ENCODE measurements at regions not wholly inside any gene's neighbourhood (a gene's known extent, or its start where the extent isn't known, plus 50 kb on each side); places are given as distances from the start of the nearest gene placed in this dataset.
"Not testable (repeated sequence)": the region's sequence is repeated elsewhere in the genome, so short reads cannot be mapped to it uniquely, and the experiment has no call there.

DNA sequence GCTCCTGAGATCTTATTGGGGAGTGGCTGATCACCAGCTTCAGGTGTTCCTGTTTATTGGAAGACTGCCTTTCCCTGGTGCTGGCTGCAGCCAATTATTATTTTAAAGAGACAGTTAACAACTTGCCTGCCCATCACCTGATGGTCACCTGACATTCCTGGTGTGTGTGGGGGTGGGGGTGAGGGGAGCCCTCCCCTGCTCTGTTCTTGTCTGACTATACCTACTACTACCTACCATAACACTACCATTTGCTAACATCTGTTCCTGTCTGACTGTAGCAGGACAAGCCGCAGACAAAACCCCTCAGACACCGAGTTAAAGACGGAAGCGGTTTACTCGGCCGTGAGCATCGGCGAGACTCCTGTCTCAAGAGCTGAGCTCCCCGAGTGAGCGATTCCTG lies 54.9 kb upstream of the NBPF3 start:
- POLR2A ChIA-PET, result no interaction called here
- CTCF ChIA-PET, result interaction anchor here (0.9 to 3.0 kb wide), 5 partner anchors 13 to 147 kb away, joined by 3 to 18 read pairs (median 4); no protein-coding TSS in a partner anchor
- TF ChIP-seq, protein P1, sequence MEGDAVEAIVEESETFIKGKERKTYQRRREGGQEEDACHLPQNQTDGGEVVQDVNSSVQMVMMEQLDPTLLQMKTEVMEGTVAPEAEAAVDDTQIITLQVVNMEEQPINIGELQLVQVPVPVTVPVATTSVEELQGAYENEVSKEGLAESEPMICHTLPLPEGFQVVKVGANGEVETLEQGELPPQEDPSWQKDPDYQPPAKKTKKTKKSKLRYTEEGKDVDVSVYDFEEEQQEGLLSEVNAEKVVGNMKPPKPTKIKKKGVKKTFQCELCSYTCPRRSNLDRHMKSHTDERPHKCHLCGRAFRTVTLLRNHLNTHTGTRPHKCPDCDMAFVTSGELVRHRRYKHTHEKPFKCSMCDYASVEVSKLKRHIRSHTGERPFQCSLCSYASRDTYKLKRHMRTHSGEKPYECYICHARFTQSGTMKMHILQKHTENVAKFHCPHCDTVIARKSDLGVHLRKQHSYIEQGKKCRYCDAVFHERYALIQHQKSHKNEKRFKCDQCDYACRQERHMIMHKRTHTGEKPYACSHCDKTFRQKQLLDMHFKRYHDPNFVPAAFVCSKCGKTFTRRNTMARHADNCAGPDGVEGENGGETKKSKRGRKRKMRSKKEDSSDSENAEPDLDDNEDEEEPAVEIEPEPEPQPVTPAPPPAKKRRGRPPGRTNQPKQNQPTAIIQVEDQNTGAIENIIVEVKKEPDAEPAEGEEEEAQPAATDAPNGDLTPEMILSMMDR (IDR thresholded peaks at IDR 0.05; ENCODE audit: insufficient read depth, low read length, missing control alignments), result no peak

DNA sequence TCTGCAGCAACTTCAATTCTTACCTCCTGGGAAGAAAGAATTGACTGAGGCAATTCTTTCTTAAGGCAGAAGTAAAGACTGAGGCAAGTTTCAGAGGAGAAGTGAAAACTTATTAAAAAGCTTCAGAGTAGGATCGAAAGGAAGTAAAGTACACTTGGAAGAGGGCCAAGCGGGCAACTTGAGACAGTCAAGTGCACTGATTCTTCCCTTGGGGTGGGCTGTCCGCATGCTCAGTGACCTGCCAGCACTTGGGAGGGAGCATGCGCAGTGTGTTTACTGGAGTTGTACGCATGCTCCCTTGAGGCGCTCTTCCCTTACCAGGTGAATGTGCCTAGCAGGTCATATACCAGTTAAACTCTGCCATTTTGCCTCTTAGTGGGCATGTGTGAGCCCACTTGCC lies 55.3 kb upstream of the NBPF3 start:
- ChIA-PET CTCF (interaction anchor here (0.9 to 3.0 kb wide), 3 partner anchors 15 to 148 kb away, joined by 3 to 18 read pairs (median 3); no protein-coding TSS in a partner anchor), POLR2A (no interaction called here)
- DNase-seq (ENCODE audit: low read depth, low spot score), result no peak

More for the DNA sequence above, 54.9 kb upstream of the NBPF3 start:
- no peak overlapping the region for H3K4me3 ChIP-seq (ENCODE audit: low read depth, low read length)
- no peak for DNase-seq (ENCODE audit: low read depth, low spot score)

DNA sequence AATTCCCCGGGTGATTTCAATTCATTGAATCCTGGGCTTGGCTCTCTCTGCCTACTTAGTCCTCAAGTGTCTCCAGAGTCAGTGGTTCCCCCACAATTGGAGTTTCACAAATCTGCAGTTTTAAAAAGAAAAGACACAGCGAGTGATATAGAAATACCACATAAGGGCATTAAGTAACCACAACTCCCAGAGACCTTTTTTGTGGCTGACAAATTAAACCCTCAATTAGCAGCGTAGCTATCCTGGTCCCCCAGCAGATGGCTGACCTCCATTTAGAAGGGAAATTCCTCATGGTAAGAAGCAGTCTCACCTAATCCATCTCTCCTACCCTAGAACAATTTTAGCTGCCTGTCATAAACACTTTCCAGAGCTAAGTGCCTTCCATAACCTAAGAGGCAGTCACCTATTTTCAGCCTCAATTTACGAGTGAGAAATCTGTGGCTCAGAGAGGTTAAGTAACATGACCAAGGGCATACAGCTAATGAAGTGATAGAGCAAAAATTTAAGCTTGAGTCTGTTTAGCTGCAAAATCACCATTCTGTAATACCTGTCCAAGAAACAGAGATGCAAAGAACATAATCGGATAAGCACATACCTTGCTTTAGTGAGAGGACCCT lies 56.0 kb upstream of the NBPF3 start:
- POLR2A ChIA-PET, result no interaction called here

More for the DNA sequence above, 55.3 kb upstream of the NBPF3 start:
- TF ChIP-seq, protein P1 (IDR thresholded peaks at IDR 0.05; ENCODE audit: insufficient read depth, low read length, missing control alignments), result no peak
- no peak overlapping the region for H3K4me3 ChIP-seq (ENCODE audit: low read depth, low read length)

DNA sequence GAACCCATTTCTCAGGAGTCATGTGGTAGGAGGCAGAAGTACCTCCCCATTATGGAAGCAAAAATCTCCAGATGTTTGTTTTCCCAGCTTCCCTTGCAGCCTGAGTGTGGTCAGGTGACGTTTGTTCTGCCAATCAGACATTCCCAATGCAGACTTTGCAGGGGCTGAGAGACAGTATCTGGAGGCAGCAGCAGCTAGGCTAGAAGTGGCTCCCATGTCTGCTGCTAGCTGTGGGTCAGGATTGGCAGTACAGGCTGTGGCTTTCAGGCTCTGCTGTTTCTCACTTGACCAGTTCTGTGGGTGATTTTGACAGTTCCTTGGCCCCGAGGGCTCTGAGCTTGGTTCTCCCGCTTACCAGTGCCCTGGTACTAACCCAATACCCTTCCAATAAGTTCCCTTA lies 58.6 kb upstream of the NBPF3 start:
- ChIA-PET CTCF (interaction anchor here (1.1 to 3.1 kb wide), 5 partner anchors 10 to 154 kb away, joined by 3 to 19 read pairs (median 5); no protein-coding TSS in a partner anchor), POLR2A (no interaction called here)
- TF ChIP-seq, protein P1 (IDR thresholded peaks at IDR 0.05; ENCODE audit: insufficient read depth, low read length, missing control alignments), result no peak

More for the DNA sequence above, 56.0 kb upstream of the NBPF3 start:
- CTCF ChIA-PET, result interaction anchor here (3.0 kb wide), 1 partner anchor 14 kb away, joined by 18 read pairs; no protein-coding TSS in a partner anchor
- no peak overlapping the region for H3K4me3 ChIP-seq (ENCODE audit: low read depth, low read length)
- TF ChIP-seq, protein P1 (IDR thresholded peaks at IDR 0.05; ENCODE audit: insufficient read depth, low read length, missing control alignments), result no peak
- no peak for DNase-seq (ENCODE audit: low read depth, low spot score)

GRCh38 chr1:21380147-21380546 lies 59.8 kb upstream of the NBPF3 start:
- POLR2A ChIA-PET; H3K4me3 ChIP-seq (ENCODE audit: low read depth, low read length); DNase-seq (ENCODE audit: low read depth, low spot score): not testable (repeated sequence)
- CTCF ChIA-PET, result interaction anchor here (1.2 to 3.1 kb wide), 4 partner anchors 9 to 156 kb away, joined by 3 to 19 read pairs (median 7); no protein-coding TSS in a partner anchor

More for the DNA sequence above, 58.6 kb upstream of the NBPF3 start:
- no peak for DNase-seq (ENCODE audit: low read depth, low spot score)
- no peak overlapping the region for H3K4me3 ChIP-seq (ENCODE audit: low read depth, low read length)

GRCh38 chr1:21379571-21379970 lies 60.4 kb upstream of the NBPF3 start:
- POLR2A ChIA-PET, result no interaction called here
- CTCF ChIA-PET, result interaction anchor here (2.3 to 3.1 kb wide), 3 partner anchors 8 to 11 kb away, joined by 9 to 19 read pairs (median 19); no protein-coding TSS in a partner anchor
- TF ChIP-seq, protein P1 (IDR thresholded peaks at IDR 0.05; ENCODE audit: insufficient read depth, low read length, missing control alignments), result no peak
- DNase-seq (ENCODE audit: low read depth, low spot score), result no peak
- no peak overlapping the region for H3K4me3 ChIP-seq (ENCODE audit: low read depth, low read length)

All from AG04449 (cell line).